PC-9 (cell line): ENCODE measurements at regions not wholly inside any gene's neighbourhood (a gene's known extent, or its start where the extent isn't known, plus 50 kb on each side); places are given as distances from the start of the nearest gene placed in this dataset.

Experiments
- BruUV-seq: library from RNA; stranded (reverse); fragments of 400-500 nt; replicated peaks from 2 replicates; lab custom pipeline; 2021; lab: Mats Ljungman, UMichigan
- CTCF ChIA-PET: fragments of 300-600 bp; sonication (Branson Sonifier 250); formaldehyde crosslinking; loops from one replicate; lab custom pipeline; 2022; ENCODE audit warnings: antibody characterized with exemption; lab: Charles Lee
- POLR2A ChIA-PET: fragments of 300-600 bp; sonication (Branson Sonifier 250); formaldehyde crosslinking; loops from one replicate; lab custom pipeline; 2022; ENCODE audit warnings: antibody characterized with exemption; ENCODE audit not compliant: unreplicated experiment; lab: Charles Lee
- DNase-seq, 2 experiments: peaks; one replicate each; pipeline versions ENCODE4 v3.0.0 to v3.0.0-alpha.2; 2015 to 2022; ENCODE audit warnings: mixed read lengths in 1 of 2
- H2AFZ ChIP-seq: fragments of 200-600 bp; sonication (generic); 2 replicates; pipeline ENCODE4 v1.8.1; 2017; ENCODE audit warnings: antibody characterized with exemption
- H3F3A ChIP-seq: fragments of 200-600 bp; sonication (generic); 2 replicates; pipeline ENCODE4 v1.8.1; 2017; ENCODE audit warnings: antibody characterized with exemption, mild to moderate bottlenecking, low read depth; ENCODE audit not compliant: insufficient read depth
- H3K27ac ChIP-seq: fragments of 200-600 bp; sonication (generic); 2 replicates; pipeline ENCODE4 v1.6.1; 2016; ENCODE audit warnings: mixed run types
- H3K27me3 ChIP-seq: fragments of 200-600 bp; sonication (generic); 2 replicates; pipeline ENCODE4 v1.6.1; 2016; ENCODE audit warnings: low read depth, mixed run types; ENCODE audit not compliant: insufficient read depth
- H3K36me3 ChIP-seq: fragments of 200-600 bp; sonication (generic); 2 replicates; pipeline ENCODE4 v1.6.1; 2016; ENCODE audit warnings: low read depth, mixed run types
- H3K4me1 ChIP-seq: fragments of 200-600 bp; sonication (generic); replicated peaks from 2 replicates; pipeline ENCODE4 v1.6.1; 2016; ENCODE audit warnings: mixed run types; ENCODE audit not compliant: insufficient read depth
- H3K4me2 ChIP-seq: fragments of 200-600 bp; sonication (generic); 2 replicates; pipeline ENCODE4 v1.6.1; 2017; ENCODE audit warnings: mixed run types
- H3K4me3 ChIP-seq: fragments of 200-600 bp; sonication (generic); 2 replicates; pipeline ENCODE4 v1.6.1; 2016; ENCODE audit warnings: mixed run types
- H3K79me2 ChIP-seq: fragments of 200-600 bp; sonication (generic); 2 replicates; pipeline ENCODE4 v1.6.1; 2017; ENCODE audit warnings: low read depth, mixed run types
- H3K9me2 ChIP-seq: fragments of 200-600 bp; sonication (generic); 2 replicates; pipeline ENCODE4 v1.8.1; 2017; ENCODE audit warnings: mild to moderate bottlenecking; ENCODE audit not compliant: insufficient read depth
- H3K9me3 ChIP-seq: fragments of 200-600 bp; sonication (generic); 2 replicates; pipeline ENCODE4 v1.8.1; 2016; ENCODE audit warnings: low read depth; ENCODE audit not compliant: insufficient read depth
- H4K20me1 ChIP-seq: fragments of 200-600 bp; sonication (generic); 2 replicates; pipeline ENCODE4 v1.8.1; 2017; ENCODE audit not compliant: insufficient read depth
- CTCF ChIP-seq: fragments of 200-600 bp; sonication (generic); conservative IDR thresholded peaks from 2 replicates; pipeline ENCODE4 v1.6.1; 2017; ENCODE audit warnings: mixed run types, antibody characterized with exemption, mild to moderate bottlenecking, moderate library complexity
- EZH2 ChIP-seq: fragments of 200-600 bp; sonication (generic); IDR thresholded peaks from 2 replicates; pipeline ENCODE4 v1.8.0; 2017; ENCODE audit warnings: antibody characterized with exemption, low read depth
- intact Hi-C: fragments of 100-400 bp; cut with micrococcal nuclease; formaldehyde crosslinking; loops from one replicate; pipeline ENCODE4 v1.10.0; 2022; ENCODE audit not compliant: unreplicated experiment

GRCh38 chr1:36696261-36696940 lies 213.7 kb upstream of the CSF3R start:
- Histone ChIP-seq H3K36me3 (no peaks in the 10 kb centered on the region), H2AFZ (no peak overlapping the region), H3F3A (peaks cover 10% of the 10 kb centered on the region; the same call in 1 of the 2 replicates), H3K4me1 (peaks cover 8% of the 10 kb centered on the region; the same call in 1 of the 2 replicates), H3K9me2 (no peaks in the 10 kb centered on the region), H3K4me3 (no peak overlapping the region), H3K4me2 (no peak overlapping the region), H4K20me1 (no peaks in the 10 kb centered on the region), H3K79me2 (no peaks in the 10 kb centered on the region), H3K27me3 (peaks cover 81% of the 10 kb centered on the region), H3K9me3 (no peaks in the 10 kb centered on the region), H3K27ac (no peak overlapping the region)
- DNase-seq = no peak
- TF ChIP-seq EZH2 (no peak), CTCF (no peak)
- ChIA-PET POLR2A (no interaction called here), CTCF (no interaction called here)
- no TSS peak for BruUV-seq
- intact Hi-C loops = no loop called here

GRCh38 chr1:36693603-36694002 lies 210.9 kb upstream of the CSF3R start:
- BruUV-seq = no TSS peak
- DNase-seq = no peak
- Histone ChIP-seq H2AFZ (no peak overlapping the region), H3K27me3 (peaks cover 60% of the 10 kb centered on the region), H3K4me3 (no peak overlapping the region), H4K20me1 (no peaks in the 10 kb centered on the region), H3K4me1 (peaks cover 15% of the 10 kb centered on the region; the same call in 1 of the 2 replicates), H3K36me3 (no peaks in the 10 kb centered on the region), H3K9me3 (no peaks in the 10 kb centered on the region), H3K9me2 (no peaks in the 10 kb centered on the region), H3K4me2 (no peak overlapping the region), H3F3A (peaks cover 10% of the 10 kb centered on the region; the same call in 1 of the 2 replicates), H3K79me2 (no peaks in the 10 kb centered on the region), H3K27ac (no peak overlapping the region)
- intact Hi-C loops = no loop called here
- no peak for TF ChIP-seq EZH2
- no peak for TF ChIP-seq CTCF
- ChIA-PET POLR2A (no interaction called here), CTCF (no interaction called here)

- intact Hi-C loops = no loop called here
- Histone ChIP-seq H3K27ac (no peak overlapping the region), H3F3A (peaks cover 10% of the 10 kb centered on the region; the same call in 1 of the 2 replicates), H3K9me2 (no peaks in the 10 kb centered on the region), H3K4me2 (no peak overlapping the region), H3K9me3 (no peaks in the 10 kb centered on the region), H3K27me3 (peaks cover 55% of the 10 kb centered on the region), H3K79me2 (no peaks in the 10 kb centered on the region), H3K4me1 (peaks cover 15% of the 10 kb centered on the region; the same call in 1 of the 2 replicates), H3K36me3 (no peaks in the 10 kb centered on the region), H2AFZ (no peak overlapping the region), H3K4me3 (no peak overlapping the region), H4K20me1 (no peaks in the 10 kb centered on the region)
- POLR2A ChIA-PET = no interaction called here
- no peak for DNase-seq
- TF ChIP-seq EZH2 = no peak
- TF ChIP-seq CTCF = no peak
- no TSS peak for BruUV-seq
- CTCF ChIA-PET = no interaction called here
Observed at GRCh38 chr1:36693161-36693525, 210.4 kb upstream of the CSF3R start.
